Panc1 (cell line): ENCODE measurements at regions not wholly inside any gene's neighbourhood (a gene's known extent, or its start where the extent isn't known, plus 50 kb on each side); places are given as distances from the start of the nearest gene placed in this dataset.

ENCODE experiments used
- ATAC-seq: fragments of 200-7000 bp; cut with Tn5 transposase; 2 replicates; pipeline ENCODE4 v1.9.1; 2020; ENCODE audit warnings: mild to moderate bottlenecking, moderate library complexity
- BruUV-seq: library from RNA; stranded (reverse); fragments of 400-500 nt; replicated peaks from 2 replicates; lab custom pipeline; 2021; lab: Mats Ljungman, UMichigan
- CTCF ChIA-PET: fragments of 300-600 bp; sonication (Branson Sonifier 250); formaldehyde crosslinking; loops from one replicate; lab custom pipeline; 2022; ENCODE audit warnings: antibody characterized with exemption; lab: Charles Lee
- POLR2A ChIA-PET: fragments of 300-600 bp; sonication (Branson Sonifier 250); formaldehyde crosslinking; loops from one replicate; lab custom pipeline; 2022; ENCODE audit warnings: antibody characterized with exemption; lab: Charles Lee
- DNase-seq: peaks from one replicate; pipeline ENCODE4 v3.0.0-alpha.2; 2010; ENCODE audit warnings: low read depth, low spot score
- H3K27ac ChIP-seq: 2 replicates; pipeline ENCODE4 v1.5.1; 2011; ENCODE audit warnings: mild to moderate bottlenecking, low read length, inconsistent platforms
- H3K27me3 ChIP-seq: fragments of 200-500 bp; sonication (Bioruptor generic); 2 replicates; pipeline ENCODE4 v1.6.0; 2014; ENCODE audit warnings: low read length, inconsistent platforms; ENCODE audit not compliant: control insufficient read depth, insufficient read depth
- H3K36me3 ChIP-seq: fragments of 200-500 bp; sonication (Bioruptor generic); 2 replicates; pipeline ENCODE4 v1.5.1; 2014; ENCODE audit warnings: inconsistent platforms, mild to moderate bottlenecking, low read length, moderate library complexity; ENCODE audit not compliant: control insufficient read depth, insufficient read depth
- H3K4me1 ChIP-seq: 2 replicates; pipeline ENCODE4 v1.5.1; 2011; ENCODE audit warnings: inconsistent platforms, mild to moderate bottlenecking, low read length, moderate library complexity; ENCODE audit not compliant: control insufficient read depth, insufficient read depth
- H3K4me3 ChIP-seq, 2 experiments: 2 replicates each; pipeline ENCODE4 v1.5.1; 2011 to 2012; ENCODE audit warnings: low read depth in 2 of 2, low read length in 2 of 2, mild to moderate bottlenecking in 2 of 2, inconsistent platforms in 1 of 2, moderate library complexity in 1 of 2
- H3K9me3 ChIP-seq: fragments of 200-500 bp; sonication (Bioruptor generic); 2 replicates; pipeline ENCODE4 v1.5.1; 2014; ENCODE audit warnings: low read depth, mild to moderate bottlenecking, inconsistent platforms, low read length, moderate library complexity; ENCODE audit not compliant: control insufficient read depth, insufficient read depth
- POLR2AphosphoS5 ChIP-seq: IDR thresholded peaks from 2 replicates; pipeline ENCODE4 v1.6.1; 2012; ENCODE audit warnings: mild to moderate bottlenecking, low read depth, low read length, moderate library complexity
- SIN3A ChIP-seq: IDR thresholded peaks from 2 replicates; pipeline ENCODE4 v1.6.1; 2012; ENCODE audit warnings: low read depth, mild to moderate bottlenecking, low read length, moderate library complexity, borderline replicate concordance; ENCODE audit not compliant: insufficient read depth
- TCF7L2 ChIP-seq: IDR thresholded peaks from 2 replicates; pipeline ENCODE4 v1.6.1; 2011; ENCODE audit warnings: mild to moderate bottlenecking, low read depth, low read length, inconsistent platforms
- in situ Hi-C: cut with HindIII; loops from 2 replicates; pipeline ENCODE4 v1.10.0; 2016; ENCODE audit warnings: low sequenced_read_pairs, low pct_unique_long_range_greater_than_20kb
- intact Hi-C: fragments of 100-400 bp; cut with micrococcal nuclease; formaldehyde crosslinking; loops from one replicate; pipeline ENCODE4 v1.10.0; 2022; ENCODE audit not compliant: unreplicated experiment
- TF ChIP-seq, protein P1 (sequence below), 2 experiments: IDR thresholded peaks; 2 replicates each; pipeline ENCODE4 v1.6.1; 2011 to 2012; ENCODE audit warnings: low read depth in 2 of 2, control low read depth in 1 of 2, low read length in 1 of 2, mild to moderate bottlenecking in 1 of 2, moderate library complexity in 1 of 2; ENCODE audit not compliant: insufficient read depth in 1 of 2
- TF ChIP-seq, protein P2 (sequence below): fragments of 450-650 bp; IDR thresholded peaks from 2 replicates; pipeline ENCODE4 v1.5.1; 2017; ENCODE audit warnings: mild to moderate bottlenecking

DNA sequence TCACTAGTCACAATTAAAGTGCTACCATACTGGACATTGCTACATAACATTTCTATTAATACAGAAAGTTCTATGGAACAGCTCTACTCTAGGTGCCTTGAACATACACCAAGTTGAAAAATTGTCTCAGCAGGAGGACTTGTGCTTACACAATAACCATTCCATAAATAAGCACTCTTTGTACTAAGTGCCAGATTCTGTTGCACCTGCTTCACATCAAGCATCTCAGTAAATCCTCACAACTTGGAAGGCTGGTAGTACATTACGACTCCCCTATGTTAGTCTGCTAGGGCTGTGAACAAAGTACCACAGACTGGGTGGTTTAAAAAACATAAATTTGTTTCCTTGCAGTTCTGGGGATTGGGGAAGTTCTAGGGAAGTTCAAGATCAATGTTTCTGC, 296.9 kb upstream of the NCKAP5 start:
- no peaks in the 10 kb centered on the region for H3K27me3 ChIP-seq
- in situ Hi-C loops (no loop called here), intact Hi-C loops (no loop called here)
- ATAC-seq = no peak
- no peak for TF ChIP-seq POLR2AphosphoS5
- TF ChIP-seq, protein P1, sequence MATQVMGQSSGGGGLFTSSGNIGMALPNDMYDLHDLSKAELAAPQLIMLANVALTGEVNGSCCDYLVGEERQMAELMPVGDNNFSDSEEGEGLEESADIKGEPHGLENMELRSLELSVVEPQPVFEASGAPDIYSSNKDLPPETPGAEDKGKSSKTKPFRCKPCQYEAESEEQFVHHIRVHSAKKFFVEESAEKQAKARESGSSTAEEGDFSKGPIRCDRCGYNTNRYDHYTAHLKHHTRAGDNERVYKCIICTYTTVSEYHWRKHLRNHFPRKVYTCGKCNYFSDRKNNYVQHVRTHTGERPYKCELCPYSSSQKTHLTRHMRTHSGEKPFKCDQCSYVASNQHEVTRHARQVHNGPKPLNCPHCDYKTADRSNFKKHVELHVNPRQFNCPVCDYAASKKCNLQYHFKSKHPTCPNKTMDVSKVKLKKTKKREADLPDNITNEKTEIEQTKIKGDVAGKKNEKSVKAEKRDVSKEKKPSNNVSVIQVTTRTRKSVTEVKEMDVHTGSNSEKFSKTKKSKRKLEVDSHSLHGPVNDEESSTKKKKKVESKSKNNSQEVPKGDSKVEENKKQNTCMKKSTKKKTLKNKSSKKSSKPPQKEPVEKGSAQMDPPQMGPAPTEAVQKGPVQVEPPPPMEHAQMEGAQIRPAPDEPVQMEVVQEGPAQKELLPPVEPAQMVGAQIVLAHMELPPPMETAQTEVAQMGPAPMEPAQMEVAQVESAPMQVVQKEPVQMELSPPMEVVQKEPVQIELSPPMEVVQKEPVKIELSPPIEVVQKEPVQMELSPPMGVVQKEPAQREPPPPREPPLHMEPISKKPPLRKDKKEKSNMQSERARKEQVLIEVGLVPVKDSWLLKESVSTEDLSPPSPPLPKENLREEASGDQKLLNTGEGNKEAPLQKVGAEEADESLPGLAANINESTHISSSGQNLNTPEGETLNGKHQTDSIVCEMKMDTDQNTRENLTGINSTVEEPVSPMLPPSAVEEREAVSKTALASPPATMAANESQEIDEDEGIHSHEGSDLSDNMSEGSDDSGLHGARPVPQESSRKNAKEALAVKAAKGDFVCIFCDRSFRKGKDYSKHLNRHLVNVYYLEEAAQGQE (IDR thresholded peaks at IDR 0.05; ENCODE audit: insufficient read depth in 1 of 2, low read depth in 2 of 2, low read length in 1 of 2) = no peak
- TF ChIP-seq SIN3A = no peak
- TF ChIP-seq, protein P2, sequence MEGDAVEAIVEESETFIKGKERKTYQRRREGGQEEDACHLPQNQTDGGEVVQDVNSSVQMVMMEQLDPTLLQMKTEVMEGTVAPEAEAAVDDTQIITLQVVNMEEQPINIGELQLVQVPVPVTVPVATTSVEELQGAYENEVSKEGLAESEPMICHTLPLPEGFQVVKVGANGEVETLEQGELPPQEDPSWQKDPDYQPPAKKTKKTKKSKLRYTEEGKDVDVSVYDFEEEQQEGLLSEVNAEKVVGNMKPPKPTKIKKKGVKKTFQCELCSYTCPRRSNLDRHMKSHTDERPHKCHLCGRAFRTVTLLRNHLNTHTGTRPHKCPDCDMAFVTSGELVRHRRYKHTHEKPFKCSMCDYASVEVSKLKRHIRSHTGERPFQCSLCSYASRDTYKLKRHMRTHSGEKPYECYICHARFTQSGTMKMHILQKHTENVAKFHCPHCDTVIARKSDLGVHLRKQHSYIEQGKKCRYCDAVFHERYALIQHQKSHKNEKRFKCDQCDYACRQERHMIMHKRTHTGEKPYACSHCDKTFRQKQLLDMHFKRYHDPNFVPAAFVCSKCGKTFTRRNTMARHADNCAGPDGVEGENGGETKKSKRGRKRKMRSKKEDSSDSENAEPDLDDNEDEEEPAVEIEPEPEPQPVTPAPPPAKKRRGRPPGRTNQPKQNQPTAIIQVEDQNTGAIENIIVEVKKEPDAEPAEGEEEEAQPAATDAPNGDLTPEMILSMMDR = no peak
- TF ChIP-seq TCF7L2 = no peak
- BruUV-seq = no TSS peak
- H3K36me3 ChIP-seq = no peaks in the 10 kb centered on the region
- no peak overlapping the region for H3K4me3 ChIP-seq
- H3K9me3 ChIP-seq = no peaks in the 10 kb centered on the region
- CTCF ChIA-PET = no interaction called here
- H3K27ac ChIP-seq = no peak overlapping the region
- no peaks in the 10 kb centered on the region for H3K4me1 ChIP-seq
- DNase-seq = no peak
- POLR2A ChIA-PET = no interaction called here

DNA sequence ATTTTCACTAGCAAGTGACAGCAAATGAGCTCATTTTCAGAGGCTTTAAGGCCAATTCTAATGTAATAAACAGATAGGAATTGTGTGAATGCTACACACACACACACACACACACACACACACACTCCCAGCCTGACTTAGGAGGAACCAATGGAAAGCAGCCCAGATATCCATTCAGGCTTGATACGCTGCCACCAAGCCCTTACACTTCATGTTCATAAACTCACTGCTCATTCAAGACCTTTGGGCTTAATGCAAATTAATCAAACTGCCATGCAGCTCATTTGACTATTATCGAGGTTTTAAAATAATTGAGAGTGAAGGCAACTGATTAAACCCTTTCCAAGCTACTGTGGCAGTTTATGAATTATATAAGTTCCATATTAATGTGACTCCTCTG, 298.9 kb upstream of the NCKAP5 start:
- H3K9me3 ChIP-seq = no peaks in the 10 kb centered on the region
- POLR2A ChIA-PET = interaction anchor here (0.6 kb wide), 1 partner anchor 157 kb away, joined by 3 read pairs; no protein-coding TSS in a partner anchor
- no peak for DNase-seq
- no TSS peak for BruUV-seq
- H3K4me1 ChIP-seq = no peaks in the 10 kb centered on the region
- in situ Hi-C loops = no loop called here
- H3K27ac ChIP-seq = no peak overlapping the region
- intact Hi-C loops = no loop called here
- CTCF ChIA-PET = interaction anchor here (0.6 kb wide), 1 partner anchor 34 kb away, joined by 3 read pairs; no protein-coding TSS in a partner anchor
- TF ChIP-seq, protein P1 (IDR thresholded peaks at IDR 0.05; ENCODE audit: insufficient read depth in 1 of 2, low read depth in 2 of 2, low read length in 1 of 2) = no peak
- TF ChIP-seq, protein P2 = no peak
- TF ChIP-seq SIN3A = no peak
- no peak for TF ChIP-seq TCF7L2
- no peak for TF ChIP-seq POLR2AphosphoS5
- H3K4me3 ChIP-seq = no peak overlapping the region
- H3K36me3 ChIP-seq = no peaks in the 10 kb centered on the region
- no peaks in the 10 kb centered on the region for H3K27me3 ChIP-seq
- ATAC-seq = no peak
